Coronary artery (tissue), 2 donors: ENCODE measurements at regions not wholly inside any gene's neighbourhood (a gene's known extent, or its start where the extent isn't known, plus 50 kb on each side); places are given as distances from the start of the nearest gene placed in this dataset.

ENCODE experiments used
- DNase-seq: peaks from one replicate; pipeline ENCODE4 v3.0.0-alpha.2; 2017; ENCODE audit warnings: low spot score
- H3K27ac ChIP-seq, 2 donors: fragments of 200-600 bp; sonication (generic); one replicate each; pipeline ENCODE4 v1.5.1; 2016 to 2019
- H3K4me3 ChIP-seq: fragments of 200-600 bp; sonication (generic); 2 replicates; pipeline ENCODE4 v1.5.1; 2016; ENCODE audit warnings: mild to moderate bottlenecking, moderate library complexity
- TF ChIP-seq, protein P1 (sequence below): fragments of 200-600 bp; sonication (generic); IDR thresholded peaks from one replicate; pipeline ENCODE4 v1.5.1; 2019; ENCODE audit warnings: antibody characterized with exemption

- TF ChIP-seq, protein P1, sequence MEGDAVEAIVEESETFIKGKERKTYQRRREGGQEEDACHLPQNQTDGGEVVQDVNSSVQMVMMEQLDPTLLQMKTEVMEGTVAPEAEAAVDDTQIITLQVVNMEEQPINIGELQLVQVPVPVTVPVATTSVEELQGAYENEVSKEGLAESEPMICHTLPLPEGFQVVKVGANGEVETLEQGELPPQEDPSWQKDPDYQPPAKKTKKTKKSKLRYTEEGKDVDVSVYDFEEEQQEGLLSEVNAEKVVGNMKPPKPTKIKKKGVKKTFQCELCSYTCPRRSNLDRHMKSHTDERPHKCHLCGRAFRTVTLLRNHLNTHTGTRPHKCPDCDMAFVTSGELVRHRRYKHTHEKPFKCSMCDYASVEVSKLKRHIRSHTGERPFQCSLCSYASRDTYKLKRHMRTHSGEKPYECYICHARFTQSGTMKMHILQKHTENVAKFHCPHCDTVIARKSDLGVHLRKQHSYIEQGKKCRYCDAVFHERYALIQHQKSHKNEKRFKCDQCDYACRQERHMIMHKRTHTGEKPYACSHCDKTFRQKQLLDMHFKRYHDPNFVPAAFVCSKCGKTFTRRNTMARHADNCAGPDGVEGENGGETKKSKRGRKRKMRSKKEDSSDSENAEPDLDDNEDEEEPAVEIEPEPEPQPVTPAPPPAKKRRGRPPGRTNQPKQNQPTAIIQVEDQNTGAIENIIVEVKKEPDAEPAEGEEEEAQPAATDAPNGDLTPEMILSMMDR, result no peak
- Histone ChIP-seq H3K4me3 (no peak overlapping the region), H3K27ac (no peak overlapping the region)
- DNase-seq, result no peak
Measured at GRCh38 chrX:149365552-149365951, 139.6 kb downstream of the IDS start.

GRCh38 chrX:149365061-149365460 is 140.0 kb downstream of the IDS start:
- Histone ChIP-seq H3K27ac (no peak overlapping the region), H3K4me3 (no peak overlapping the region)
- no peak for DNase-seq
- TF ChIP-seq, protein P1, result no peak

DNA sequence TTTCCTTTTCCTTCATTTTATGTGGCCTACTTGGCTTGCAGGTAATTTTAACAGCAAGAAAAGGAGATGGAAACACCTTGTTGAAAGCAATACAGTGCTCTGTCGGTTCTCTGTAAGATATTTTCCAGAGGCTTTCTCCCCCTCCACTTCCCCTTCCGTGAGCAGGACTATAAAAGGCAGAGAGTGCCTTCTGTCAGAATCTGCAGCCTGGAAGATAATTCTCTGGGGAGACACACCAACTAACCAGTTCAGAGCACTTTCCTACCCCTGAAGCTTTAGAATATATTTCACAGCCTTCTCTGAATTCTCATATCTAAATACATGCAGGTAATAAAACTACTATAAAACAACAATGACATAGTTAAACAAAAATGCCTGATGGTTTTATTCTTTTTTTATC is 141.1 kb downstream of the IDS start:
- TF ChIP-seq, protein P1, result no peak
- DNase-seq, result no peak
- no peak overlapping the region for H3K27ac ChIP-seq

GRCh38 chrX:149346306-149346705 is 158.8 kb downstream of the IDS start:
- TF ChIP-seq, protein P1, result no peak
- DNase-seq, result no peak
- H3K27ac ChIP-seq, result no peak overlapping the region
- H3K4me3 ChIP-seq, result no peak overlapping the region

More for the DNA sequence above, 141.1 kb downstream of the IDS start:
- H3K4me3 ChIP-seq, result no peak overlapping the region

DNA sequence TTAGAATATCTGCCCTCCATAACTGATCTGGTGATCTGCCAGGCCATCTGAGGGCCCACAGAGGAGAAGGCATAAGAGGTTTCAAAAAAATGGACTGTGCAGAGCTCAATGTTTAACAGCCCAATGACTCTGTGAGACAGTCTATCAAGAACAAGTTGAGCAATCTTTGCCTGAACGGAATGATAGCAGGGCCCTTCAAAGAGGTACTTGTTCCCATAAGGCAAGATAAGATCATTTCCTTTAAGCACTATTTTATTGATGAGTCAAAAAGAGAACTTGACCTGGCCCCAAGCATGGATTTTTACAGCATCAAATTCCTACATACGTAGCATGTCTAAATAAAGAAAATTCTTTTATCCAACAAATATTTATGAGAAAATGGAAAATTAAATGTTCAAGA is 182.8 kb downstream of the IDS start:
- H3K4me3 ChIP-seq, result no peak overlapping the region
- DNase-seq, result no peak
- TF ChIP-seq, protein P1, result no peak
- no peak overlapping the region for H3K27ac ChIP-seq

- no peak for DNase-seq
- TF ChIP-seq, protein P1, result no peak
- Histone ChIP-seq H3K4me3 (no peak overlapping the region), H3K27ac (no peak overlapping the region)
Measured at GRCh38 chrX:149313871-149314371, 191.2 kb downstream of the IDS start.

DNA sequence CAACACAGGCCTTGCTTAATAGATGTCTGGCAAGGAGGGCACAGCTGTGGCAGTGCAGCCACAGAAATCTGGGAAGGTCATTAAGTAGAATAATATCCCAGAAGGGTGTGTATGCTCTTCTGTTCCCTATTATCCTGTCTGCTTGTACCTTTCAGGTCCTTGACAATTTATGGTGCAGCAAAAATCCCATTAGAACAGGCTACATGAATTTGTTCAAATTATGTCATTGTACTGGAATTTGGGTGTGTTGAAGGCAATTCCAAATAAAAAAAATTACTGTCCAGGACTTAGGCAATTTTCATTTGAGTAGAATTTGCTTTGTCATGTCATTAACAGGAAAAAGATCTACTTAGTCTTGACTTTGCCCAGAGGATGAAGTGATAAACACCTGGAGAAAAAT is 192.1 kb downstream of the IDS start:
- no peak overlapping the region for H3K27ac ChIP-seq
- TF ChIP-seq, protein P1, result no peak
- no peak for DNase-seq

More for the DNA sequence above, 192.1 kb downstream of the IDS start:
- no peak overlapping the region for H3K4me3 ChIP-seq
